ENCODE measurements at regions not wholly inside any gene's neighbourhood (a gene's known extent, or its start where the extent isn't known, plus 50 kb on each side); places are given as distances from the start of the nearest gene placed in this dataset.

GRCh38 chr11:115674937-115675544 lies 170.8 kb upstream of the CADM1 start:
- TF ChIP-seq POLR2AphosphoS5 (IDR thresholded peaks at IDR 0.05) (no peak), POLR2A (IDR thresholded peaks at IDR 0.05) (no peak)
- TF ChIP-seq, protein P1, sequence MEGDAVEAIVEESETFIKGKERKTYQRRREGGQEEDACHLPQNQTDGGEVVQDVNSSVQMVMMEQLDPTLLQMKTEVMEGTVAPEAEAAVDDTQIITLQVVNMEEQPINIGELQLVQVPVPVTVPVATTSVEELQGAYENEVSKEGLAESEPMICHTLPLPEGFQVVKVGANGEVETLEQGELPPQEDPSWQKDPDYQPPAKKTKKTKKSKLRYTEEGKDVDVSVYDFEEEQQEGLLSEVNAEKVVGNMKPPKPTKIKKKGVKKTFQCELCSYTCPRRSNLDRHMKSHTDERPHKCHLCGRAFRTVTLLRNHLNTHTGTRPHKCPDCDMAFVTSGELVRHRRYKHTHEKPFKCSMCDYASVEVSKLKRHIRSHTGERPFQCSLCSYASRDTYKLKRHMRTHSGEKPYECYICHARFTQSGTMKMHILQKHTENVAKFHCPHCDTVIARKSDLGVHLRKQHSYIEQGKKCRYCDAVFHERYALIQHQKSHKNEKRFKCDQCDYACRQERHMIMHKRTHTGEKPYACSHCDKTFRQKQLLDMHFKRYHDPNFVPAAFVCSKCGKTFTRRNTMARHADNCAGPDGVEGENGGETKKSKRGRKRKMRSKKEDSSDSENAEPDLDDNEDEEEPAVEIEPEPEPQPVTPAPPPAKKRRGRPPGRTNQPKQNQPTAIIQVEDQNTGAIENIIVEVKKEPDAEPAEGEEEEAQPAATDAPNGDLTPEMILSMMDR (IDR thresholded peaks at IDR 0.05) = no peak

Measured in prostate gland (tissue), 2 donors.